ENCODE measurements at regions not wholly inside any gene's neighbourhood (a gene's known extent, or its start where the extent isn't known, plus 50 kb on each side); places are given as distances from the start of the nearest gene placed in this dataset.
"Not testable (repeated sequence)": the region's sequence is repeated elsewhere in the genome, so short reads cannot be mapped to it uniquely, and the experiment has no call there.

- DNase-seq (ENCODE audit: low read depth), result no peak
These were observed 227.3 kb upstream of the BCHE start for GRCh38 chr3:166064476-166064875.

- DNase-seq (ENCODE audit: low read depth), result no peak
These were observed 223.7 kb upstream of the BCHE start for GRCh38 chr3:166060789-166061479.

- no peak for DNase-seq (ENCODE audit: low read depth)
These were observed 215.2 kb upstream of the BCHE start for GRCh38 chr3:166052440-166052839.

GRCh38 chr3:166029507-166029906, 192.3 kb upstream of the BCHE start:
- no peak for DNase-seq (ENCODE audit: low read depth)

GRCh38 chr3:166013073-166013679, 176.0 kb upstream of the BCHE start:
- DNase-seq (ENCODE audit: low read depth), result peak; percentile 14

GRCh38 chr3:166011771-166012170, 174.5 kb upstream of the BCHE start:
- no peak for DNase-seq (ENCODE audit: low read depth)

- DNase-seq (ENCODE audit: low read depth), result no peak
These were observed 167.9 kb upstream of the BCHE start for GRCh38 chr3:166005126-166005525.

- no peak for DNase-seq (ENCODE audit: low read depth)
These were observed 157.1 kb upstream of the BCHE start for GRCh38 chr3:165994293-165994692.

- no peak for DNase-seq (ENCODE audit: low read depth)
These were observed 147.4 kb upstream of the BCHE start for GRCh38 chr3:165984589-165984988.

- no peak for DNase-seq (ENCODE audit: low read depth)
These were observed 146.1 kb upstream of the BCHE start for GRCh38 chr3:165983284-165983683.

- DNase-seq (ENCODE audit: low read depth), result no peak
These were observed 144.1 kb upstream of the BCHE start for GRCh38 chr3:165981318-165981717.

- not testable (repeated sequence) for DNase-seq (ENCODE audit: low read depth)
These were observed 123.6 kb upstream of the BCHE start for GRCh38 chr3:165960825-165961224.

GRCh38 chr3:165954171-165954570, 116.9 kb upstream of the BCHE start:
- DNase-seq (ENCODE audit: low read depth), result no peak

GRCh38 chr3:165946360-165946759, 109.1 kb upstream of the BCHE start:
- DNase-seq (ENCODE audit: low read depth), result no peak

GRCh38 chr3:165938986-165939540, 101.8 kb upstream of the BCHE start:
- DNase-seq (ENCODE audit: low read depth), result no peak

GRCh38 chr3:165936081-165936480, 98.9 kb upstream of the BCHE start:
- not testable (repeated sequence) for DNase-seq (ENCODE audit: low read depth)

- not testable (repeated sequence) for DNase-seq (ENCODE audit: low read depth)
These were observed 87.1 kb upstream of the BCHE start for GRCh38 chr3:165924301-165924791.

- DNase-seq (ENCODE audit: low read depth), result no peak
These were observed 83.8 kb upstream of the BCHE start for GRCh38 chr3:165920984-165921383.

GRCh38 chr3:165919284-165919683, 82.1 kb upstream of the BCHE start:
- DNase-seq (ENCODE audit: low read depth), result no peak

GRCh38 chr3:165918657-165918979, 81.4 kb upstream of the BCHE start:
- DNase-seq (ENCODE audit: low read depth), result no peak

- DNase-seq (ENCODE audit: low read depth), result not testable (repeated sequence)
These were observed 80.9 kb upstream of the BCHE start for GRCh38 chr3:165917938-165918656.

GRCh38 chr3:165915104-165915503, 77.9 kb upstream of the BCHE start:
- DNase-seq (ENCODE audit: low read depth), result not testable (repeated sequence)
